HG02623 (cell line): ENCODE measurements at regions not wholly inside any gene's neighbourhood (a gene's known extent, or its start where the extent isn't known, plus 50 kb on each side); places are given as distances from the start of the nearest gene placed in this dataset.
"Not testable (repeated sequence)": the region's sequence is repeated elsewhere in the genome, so short reads cannot be mapped to it uniquely, and the experiment has no call there.

Experiments used
- ATAC-seq: cut with Tn5 transposase; IDR thresholded peaks from one replicate; pipeline ENCODE4 v1.9.1; 2021; ENCODE audit warnings: moderate library complexity; ENCODE audit not compliant: unreplicated experiment

DNA sequence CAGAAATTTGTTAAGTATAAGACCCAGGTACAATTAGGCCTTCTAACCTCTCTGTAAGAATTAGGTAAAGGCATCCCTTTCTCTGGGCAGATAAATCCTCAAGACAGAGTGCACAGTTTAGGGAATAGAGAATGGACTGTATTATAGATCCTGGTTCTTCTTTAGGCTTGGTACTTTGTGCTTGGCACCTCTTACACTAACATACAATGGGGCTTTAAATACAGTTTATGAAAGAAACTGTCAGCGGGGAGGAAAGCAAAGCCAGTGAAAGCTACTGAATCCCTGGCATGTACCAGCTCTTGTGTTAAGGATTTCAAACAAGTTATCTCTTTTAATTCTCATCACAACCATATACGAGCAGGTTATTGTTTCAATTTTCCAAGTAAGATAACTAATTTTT is 1350.0 kb downstream of the ADGRL3 start:
- ATAC-seq, result no peak

DNA sequence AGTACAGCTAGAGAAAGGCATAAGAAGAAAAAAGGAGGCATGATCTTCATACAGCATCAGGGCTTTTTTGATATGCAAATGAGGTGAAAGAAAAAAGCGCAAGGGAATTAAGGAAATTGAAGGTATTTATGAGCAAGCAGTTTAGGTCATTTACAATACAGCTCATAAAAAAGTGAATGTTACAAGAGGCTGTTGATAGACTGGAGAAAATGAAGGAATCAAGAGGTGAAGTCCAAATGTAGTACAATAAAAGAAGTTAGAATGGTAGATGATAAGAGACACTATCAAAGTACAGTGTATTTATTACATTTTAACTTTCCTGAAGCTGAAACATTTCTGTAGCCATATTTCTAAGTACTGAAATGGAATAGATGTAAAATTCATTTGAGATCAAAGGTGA is 1349.5 kb downstream of the ADGRL3 start:
- no peak for ATAC-seq

DNA sequence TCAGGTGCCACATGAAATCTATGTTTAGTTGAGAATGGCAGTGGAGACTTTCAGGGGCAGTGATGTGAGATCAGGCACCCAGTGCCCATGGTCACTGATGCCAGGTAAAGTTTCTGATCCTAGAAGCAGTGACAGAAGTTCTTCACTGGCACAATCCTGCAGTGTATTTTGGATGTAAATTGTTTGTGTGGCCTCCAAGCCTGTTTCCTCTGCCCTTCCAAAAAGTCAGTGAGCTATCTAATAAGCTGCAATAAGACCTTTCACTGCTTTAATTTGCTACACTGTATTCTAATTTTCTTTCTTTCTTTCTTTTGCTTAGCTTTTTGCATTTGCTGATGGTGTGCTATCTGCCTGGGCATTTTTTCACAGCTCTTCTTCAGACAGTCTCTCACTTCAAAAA is 1348.6 kb downstream of the ADGRL3 start:
- ATAC-seq, result no peak

DNA sequence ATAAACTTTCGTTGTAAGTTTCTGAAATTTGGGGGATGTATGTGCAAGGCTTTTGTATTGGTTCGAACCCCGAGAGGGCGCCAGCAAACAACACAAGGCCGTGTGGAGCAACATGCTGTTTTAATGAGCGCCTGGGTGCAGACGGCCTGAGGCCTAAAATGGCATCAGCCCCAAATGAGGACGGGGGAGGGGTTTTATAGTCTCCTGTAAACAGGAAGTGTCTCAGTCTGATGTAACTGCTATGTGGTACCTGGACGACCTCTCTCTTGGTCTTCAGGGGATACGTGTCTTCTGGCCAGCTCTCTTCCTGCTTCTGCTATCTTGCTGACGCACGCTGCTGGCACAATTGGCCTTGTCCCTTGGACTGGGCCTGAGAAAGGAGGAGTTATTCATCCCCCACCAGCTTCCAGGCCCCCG is 1348.0 kb downstream of the ADGRL3 start:
- no peak for ATAC-seq

DNA sequence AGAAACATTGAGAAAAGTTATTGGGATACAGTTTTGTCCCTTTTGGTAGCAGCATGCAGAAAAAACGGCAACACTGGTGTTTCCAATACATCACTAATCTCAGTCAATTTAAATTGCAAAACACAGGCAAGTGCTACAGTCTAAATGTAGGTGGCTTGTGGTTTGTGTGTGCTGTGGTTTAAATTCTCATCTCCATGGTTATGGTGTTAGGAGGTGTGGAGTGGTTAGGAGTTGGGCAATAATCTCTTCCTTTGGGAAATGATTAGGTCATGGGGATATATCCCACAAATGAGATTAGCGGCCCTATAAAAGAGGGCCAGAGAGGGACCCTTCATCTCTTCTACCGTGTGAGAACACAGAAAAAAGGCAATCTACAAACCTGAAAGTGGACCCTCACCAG is 1344.3 kb downstream of the ADGRL3 start:
- no peak for ATAC-seq

DNA sequence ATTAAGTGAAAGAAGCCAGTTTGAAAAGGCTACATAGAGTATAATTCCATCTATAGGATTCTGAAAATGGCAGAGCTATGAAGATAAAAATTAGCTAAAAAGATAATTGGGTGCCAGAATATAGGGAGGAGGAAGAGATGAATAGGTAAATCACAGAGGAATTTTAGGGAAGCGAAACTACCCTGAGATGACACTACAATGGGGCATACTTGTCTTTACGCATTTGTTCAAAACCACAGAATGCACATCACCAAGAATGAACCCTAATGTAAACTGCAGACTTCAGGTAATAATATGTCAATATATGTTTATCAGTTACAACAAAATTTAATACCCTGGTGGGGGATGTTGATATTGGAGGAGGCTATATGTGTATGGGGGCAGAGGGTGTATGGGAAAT is 1342.9 kb downstream of the ADGRL3 start:
- no peak for ATAC-seq

DNA sequence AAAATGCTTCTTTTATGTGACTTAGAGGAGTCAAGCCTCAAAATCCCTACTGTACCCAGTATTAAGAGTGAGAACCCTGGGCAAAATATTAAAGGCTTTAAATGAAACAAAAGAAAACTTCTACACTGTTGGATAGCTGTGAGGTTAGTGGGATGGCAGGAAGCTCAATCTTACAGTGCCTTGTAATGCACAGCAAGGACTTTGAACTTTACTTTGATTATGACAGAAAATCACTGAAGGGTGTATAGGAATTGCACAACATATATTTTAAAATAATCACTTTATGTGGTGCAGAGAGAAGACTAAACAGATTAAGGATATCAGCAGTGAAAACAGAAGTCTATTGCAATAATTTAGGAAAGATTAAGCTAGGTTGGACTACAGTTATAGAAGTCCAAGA is 1333.4 kb downstream of the ADGRL3 start:
- no peak for ATAC-seq

DNA sequence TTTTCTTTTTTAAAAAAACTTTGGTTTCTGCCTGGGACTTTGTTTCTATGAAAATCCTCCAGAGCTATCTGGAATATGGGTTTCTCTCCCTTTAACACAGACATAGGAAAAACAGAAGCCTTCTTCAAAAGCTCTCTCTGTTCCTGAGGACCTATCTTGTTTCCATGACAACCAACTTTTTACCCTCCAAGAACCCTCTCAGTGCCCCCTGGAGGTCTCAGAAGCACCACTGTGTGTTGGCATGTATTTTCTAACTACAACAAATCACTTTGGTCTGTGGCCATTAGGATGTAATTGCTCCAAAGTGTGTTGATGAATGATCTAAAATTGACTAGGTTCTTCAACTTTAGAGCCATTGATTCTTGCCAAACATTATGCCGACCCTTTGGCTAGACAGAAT is 1331.6 kb downstream of the ADGRL3 start:
- no peak for ATAC-seq

DNA sequence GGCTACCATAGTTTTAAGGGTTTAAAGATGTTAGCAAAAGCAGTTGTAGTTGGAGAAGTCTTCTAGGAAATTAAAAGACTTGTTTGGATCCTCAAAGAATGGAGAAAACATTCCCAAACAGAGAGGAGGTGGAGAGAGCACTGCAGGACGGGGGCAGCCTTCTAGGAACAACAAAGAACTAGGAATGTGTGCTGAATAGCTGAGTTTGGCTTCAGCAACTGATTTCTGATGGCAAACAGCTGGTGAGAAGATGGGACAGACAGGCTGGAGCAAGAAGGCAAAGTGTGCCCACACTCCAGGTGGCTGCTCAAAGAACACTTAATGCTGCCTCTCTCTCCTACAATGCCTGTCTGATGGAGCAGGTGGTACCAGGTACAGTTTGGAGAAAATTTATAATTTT is 1331.1 kb downstream of the ADGRL3 start:
- ATAC-seq, result no peak

DNA sequence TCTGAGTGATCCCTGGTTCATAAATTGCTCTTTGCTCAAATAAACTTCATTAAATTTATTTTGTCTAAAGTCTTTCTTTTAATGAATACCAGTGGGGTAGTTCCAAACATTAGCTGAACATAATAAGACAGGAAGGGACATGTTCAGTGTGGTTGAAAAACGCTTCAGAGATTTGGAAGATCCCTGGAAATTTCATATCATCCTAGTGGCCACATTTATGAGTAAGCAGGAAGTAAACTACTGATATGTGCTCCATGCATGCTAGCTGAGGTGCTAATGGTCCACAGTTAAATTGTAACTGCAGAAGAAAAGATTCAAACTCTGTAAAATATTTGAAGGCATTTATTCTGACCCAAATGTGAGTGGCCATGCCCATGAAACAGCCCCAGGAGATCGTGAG is 1328.7 kb downstream of the ADGRL3 start:
- no peak for ATAC-seq

DNA sequence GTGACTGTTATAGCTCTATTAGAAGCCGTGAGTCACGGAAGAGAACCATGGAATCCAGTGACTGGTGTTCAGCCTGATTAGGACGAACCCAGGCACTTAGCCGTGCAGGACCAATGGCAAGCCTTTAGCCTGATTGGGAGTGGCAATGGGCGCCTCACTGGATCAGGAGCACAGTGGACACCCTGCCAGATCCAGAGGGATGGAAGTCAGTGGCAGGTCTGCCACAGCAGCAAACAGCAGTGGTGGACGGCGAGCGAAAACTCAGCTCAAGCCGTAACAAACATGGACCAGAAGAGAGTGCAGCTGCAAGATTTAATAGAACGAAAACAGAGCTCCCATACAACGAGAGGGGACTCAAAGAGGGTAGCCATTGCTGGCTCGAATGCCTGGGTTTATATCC is 1326.5 kb downstream of the ADGRL3 start:
- no peak for ATAC-seq

DNA sequence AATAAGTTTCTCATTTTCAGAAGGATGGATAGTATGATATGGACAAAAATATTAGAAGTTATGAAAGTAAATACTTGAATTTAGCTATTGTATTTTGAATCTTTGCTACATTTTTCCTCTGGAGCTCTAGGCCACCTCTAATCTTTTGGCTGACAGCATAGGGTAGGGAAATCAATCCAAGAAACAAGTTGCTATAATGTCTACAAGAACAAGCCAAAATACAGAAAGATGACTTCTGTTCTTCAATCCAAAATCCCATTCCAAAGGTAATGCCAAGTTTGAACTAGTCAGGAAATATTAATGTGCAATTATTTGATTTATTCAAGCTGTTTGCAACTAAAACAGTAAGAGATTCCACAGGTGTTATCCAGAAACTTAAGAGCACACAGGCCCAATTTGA is 1323.1 kb downstream of the ADGRL3 start:
- ATAC-seq, result no peak

DNA sequence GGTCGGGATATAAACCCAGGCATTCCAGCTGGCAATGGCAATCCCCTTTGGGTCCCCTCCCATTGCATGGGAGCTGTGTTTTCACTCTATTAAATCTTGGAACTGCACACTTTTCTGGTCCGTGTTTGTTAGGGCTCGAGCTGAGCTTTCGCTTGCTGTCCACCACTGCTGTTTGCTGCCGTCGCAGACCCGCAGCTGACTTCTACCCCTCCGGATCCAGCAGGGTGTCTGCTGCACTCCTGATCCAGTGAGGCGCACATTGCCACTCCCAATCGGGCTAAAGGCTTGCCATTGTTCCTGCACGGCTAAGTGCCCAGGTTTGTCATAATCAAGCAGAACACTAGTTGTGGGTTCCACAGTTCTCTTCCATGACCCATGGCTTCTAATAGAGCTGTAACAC is 1322.1 kb downstream of the ADGRL3 start:
- no peak for ATAC-seq

DNA sequence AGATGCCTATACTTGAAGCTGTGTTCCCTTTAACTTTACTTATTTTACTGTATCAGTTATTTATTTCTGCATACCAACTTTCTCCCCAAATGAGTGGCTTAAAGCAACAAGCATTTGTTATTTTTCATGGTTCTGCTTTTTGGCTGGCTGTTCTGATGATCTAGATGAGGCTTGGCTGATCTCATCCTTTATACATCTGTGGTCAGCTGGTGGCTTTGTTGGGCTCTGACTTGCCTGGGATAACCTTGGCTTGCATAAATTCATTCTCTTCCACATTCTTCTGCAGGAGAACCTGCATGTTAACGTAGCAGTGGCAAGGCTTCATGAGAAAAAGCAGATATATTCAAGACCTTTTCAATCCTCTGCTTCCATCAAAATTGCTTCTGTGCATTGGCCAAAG is 1317.6 kb downstream of the ADGRL3 start:
- no peak for ATAC-seq

DNA sequence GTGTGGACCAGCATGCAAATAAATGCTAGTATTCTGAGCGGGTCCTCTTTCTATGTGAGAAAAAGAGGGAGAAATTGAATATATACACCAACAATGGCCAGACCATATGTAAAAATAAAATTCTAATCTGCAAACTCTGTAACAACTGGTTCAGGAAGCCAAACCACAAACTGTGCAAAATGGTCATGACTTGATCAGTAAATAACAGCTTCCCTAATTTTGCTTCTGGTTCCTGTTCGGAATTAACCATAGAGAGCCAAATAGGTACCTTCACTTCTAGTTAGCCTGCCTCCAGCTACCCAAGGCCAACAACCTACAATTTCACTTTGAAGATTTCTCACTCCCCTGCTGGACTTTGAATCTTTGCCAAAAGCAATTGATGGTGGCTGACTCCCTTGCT is 1313.2 kb downstream of the ADGRL3 start:
- no peak for ATAC-seq

DNA sequence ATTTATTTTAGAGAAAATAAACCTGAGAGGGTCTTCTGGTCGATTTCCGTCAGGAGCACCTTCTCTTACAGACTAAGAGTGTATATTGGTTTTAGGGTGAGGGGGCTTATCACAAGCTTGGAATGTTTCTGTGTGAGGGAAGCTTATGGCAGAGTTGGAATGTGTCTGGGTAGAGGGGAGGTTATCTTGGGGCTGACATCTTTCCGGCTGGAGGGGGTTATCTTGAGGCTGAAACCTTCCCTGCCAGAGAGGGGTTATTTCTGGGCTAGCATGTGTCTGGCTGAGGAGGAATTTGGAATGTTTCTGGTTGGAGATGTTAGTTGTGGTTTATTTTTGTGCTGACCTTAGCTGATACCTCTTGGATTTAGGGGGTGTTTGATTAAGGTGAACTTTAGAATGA is 1312.1 kb downstream of the ADGRL3 start:
- ATAC-seq, result no peak

DNA sequence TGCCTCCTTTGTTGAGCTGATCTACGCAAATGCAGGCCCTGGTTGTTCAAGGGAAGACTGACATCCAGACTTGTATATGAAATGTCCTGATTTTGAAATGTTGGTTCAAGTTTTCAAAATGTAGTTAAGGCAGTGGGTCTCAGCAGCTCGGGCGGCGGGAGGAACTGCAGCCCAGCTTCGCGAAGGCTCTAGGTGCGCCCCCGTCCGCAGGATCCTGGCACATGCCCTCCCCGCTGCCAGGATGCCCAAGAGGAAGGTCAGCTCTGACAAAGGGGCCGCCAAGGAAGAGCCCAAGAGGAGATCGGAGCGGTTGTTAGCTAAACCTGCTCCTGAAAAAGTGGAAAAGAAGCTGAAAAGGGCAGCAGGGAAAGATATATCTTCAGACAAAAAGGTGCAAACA is 1310.1 kb downstream of the ADGRL3 start:
- ATAC-seq, result no peak

DNA sequence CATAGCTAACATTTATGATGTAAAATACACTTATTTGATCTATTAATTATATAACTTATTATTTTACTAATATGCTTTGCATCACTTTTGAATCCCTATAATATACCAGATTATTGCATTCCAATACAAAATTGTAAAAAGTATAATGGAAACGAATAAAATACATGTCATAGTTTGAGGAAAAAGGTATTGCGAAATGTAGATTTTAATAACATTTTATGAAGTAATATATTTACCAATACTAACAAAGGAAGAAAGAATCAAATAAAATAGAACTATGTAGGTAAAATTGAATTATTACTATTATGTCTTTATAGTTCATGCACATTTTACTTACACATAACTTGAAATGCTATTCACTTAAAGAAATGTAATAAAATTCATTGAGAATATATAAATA is 1300.2 kb downstream of the ADGRL3 start:
- no peak for ATAC-seq

DNA sequence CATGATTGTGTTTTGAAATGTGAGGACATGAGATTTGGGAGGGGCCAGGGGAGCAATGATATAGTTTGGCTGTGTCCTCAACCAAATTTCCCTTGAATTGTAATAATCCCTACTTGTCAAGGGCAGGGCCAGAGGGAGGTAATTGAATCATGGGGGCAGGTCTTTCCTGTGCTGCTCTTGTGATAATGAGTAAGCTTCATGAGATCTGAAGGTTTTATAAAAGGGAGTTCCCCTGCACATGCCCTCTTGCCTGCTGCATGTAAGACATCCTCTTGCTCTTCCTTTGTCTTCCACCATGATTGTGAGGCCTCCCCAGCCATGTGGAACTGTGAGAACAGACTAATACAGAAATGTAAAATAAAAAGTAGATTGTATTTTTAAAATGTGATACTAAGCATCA is 1294.9 kb downstream of the ADGRL3 start:
- ATAC-seq, result no peak

DNA sequence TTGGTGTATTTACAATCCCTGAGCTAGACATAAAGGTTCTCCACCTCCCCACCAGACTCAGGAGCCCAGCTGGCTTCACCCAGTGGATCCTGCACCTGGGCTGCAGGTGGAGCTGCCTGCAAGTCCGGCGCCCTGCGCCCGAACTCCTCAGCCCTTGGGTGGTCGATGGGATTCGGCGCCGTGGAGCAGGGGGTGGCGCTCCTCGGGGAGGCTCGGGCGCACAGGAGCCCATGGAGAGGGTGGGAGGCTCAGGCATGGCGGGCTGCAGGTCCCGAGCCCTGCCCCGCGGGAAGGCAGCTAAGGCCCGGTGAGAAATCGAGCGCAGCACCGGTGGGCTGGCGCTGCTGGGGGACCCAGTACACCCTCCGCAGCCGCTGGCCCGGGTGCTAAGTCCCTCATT is 1291.6 kb downstream of the ADGRL3 start:
- ATAC-seq, result not testable (repeated sequence)

DNA sequence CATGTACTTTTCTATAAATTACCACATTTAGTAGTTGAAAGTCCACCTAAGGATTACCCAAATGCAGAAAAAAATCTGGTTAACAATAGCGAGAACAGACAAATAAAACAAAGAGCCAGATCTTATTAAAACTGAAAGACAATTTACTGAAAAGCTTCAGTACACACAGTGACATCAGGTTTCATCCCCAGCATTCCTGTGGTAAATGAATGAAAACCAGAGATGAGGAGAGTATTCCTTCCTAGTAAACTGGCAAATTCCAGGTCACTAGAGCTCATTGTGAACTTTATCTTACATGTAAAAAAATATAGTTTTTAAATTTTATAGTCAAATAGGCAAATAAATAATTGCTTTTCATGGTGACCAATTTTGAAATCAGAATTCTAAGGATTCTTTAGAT is 1290.5 kb downstream of the ADGRL3 start:
- no peak for ATAC-seq

DNA sequence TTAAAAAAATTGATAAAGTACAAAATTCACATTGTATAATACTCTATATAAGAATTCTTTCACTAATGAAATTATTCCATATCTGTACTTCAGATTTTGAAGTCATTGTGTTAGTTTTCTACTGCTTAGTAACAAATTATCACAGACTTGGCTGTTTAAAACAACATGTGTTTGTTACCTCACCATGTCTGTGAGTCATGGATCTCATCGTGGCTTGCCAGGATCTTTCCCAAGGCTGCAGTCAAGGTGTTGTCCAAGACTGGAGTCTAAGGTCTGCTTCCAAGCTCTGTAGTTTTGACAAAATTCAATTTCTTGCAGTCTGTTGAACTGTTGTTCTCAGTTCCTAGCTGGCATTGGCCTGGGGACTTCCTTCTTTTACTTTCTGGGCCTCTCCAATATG is 1286.9 kb downstream of the ADGRL3 start:
- no peak for ATAC-seq

DNA sequence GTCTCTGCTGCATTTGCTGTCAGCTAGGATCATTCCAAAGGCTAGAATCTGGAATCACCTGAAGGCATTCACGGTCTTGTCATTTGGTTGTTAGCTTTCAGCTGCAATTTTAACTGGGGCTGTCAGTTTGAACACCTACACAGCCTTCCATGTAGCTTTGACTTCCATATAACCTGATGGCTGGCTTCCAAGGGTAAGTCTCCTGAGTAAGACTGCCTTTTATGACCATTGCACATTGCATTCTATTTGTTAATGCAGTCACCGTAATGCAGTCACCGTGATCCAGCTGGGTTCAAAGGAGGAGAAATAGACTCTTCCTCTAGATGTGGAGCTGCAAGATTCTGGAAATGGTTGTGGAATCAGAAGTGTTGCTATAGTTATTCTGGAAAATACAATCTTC is 1284.2 kb downstream of the ADGRL3 start:
- no peak for ATAC-seq

DNA sequence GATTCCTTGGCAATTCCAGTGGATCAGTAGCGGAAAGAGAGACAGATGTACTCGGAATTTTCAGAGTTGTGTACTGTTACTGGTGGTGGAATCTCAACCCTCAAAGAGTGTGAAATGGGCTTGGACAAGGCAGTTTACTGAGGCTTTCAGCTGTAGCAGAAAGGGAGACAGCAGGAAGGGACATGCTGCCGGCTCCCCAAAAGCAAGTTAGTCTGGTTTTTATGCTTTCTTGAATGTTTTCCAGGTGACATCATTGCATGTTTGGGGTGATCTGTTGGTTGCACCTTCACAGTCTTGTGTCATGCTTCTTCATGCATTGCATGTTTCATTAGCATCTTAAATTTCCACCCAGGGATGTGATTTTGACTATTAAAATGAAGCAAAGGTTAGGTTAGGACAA is 1282.2 kb downstream of the ADGRL3 start:
- ATAC-seq, result no peak
